ENCODE measurements at regions not wholly inside any gene's neighbourhood (a gene's known extent, or its start where the extent isn't known, plus 50 kb on each side); places are given as distances from the start of the nearest gene placed in this dataset.

DNA sequence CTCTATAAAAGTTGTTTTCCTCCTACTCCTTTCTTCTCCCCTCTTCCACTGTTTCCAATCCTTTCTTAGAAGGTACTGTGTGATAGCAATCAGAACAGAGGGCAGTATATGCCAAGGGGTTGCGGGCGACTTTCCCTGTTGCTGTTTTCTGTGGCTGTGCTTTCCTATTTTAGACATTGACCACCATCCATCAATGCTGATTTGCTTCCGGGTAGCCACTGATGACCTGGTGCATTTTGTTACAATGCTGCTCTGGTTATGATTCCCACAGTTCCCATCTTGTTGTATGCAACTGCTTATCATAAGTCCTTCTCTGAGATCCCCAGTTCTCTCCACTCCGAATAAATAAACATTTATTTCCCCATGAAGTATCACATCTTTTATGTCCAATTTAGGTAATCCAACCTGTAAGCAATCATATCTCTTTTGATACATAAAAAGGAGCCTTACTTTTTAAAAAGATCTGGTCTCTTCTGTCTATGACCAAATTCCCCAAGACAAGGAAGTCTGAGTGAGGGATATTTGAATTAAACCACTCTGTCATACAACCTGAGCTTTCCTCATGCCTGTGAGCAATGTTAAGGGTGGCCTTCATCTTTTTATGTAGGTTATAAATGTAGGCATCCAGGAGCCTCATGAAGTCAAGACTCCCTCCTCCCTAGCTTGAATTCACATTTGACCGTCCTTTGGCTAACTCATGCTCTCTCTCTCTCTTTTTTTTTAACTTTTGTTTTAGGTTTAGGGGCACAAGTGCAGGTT, 52.5 kb upstream of the CD55 start:
- DNase-seq (ENCODE audit: low spot score in 2 of 2) = no peak
- Mint-ChIP-seq H3K9me3 (peaks cover 9 to 11% of the 10 kb centered on the region in 2 donors), H3K27ac (no peak overlapping the region), H3K36me3 (no peaks in the 10 kb centered on the region)
- ATAC-seq = no peak
